Fibroblast of skin of abdomen (primary cell): ENCODE measurements at regions not wholly inside any gene's neighbourhood (a gene's known extent, or its start where the extent isn't known, plus 50 kb on each side); places are given as distances from the start of the nearest gene placed in this dataset.
"Not testable (repeated sequence)": the region's sequence is repeated elsewhere in the genome, so short reads cannot be mapped to it uniquely, and the experiment has no call there.

ENCODE experiments used
- DNase-seq: peaks from one replicate; pipeline ENCODE4 v3.0.0-alpha.2; 2013

DNA sequence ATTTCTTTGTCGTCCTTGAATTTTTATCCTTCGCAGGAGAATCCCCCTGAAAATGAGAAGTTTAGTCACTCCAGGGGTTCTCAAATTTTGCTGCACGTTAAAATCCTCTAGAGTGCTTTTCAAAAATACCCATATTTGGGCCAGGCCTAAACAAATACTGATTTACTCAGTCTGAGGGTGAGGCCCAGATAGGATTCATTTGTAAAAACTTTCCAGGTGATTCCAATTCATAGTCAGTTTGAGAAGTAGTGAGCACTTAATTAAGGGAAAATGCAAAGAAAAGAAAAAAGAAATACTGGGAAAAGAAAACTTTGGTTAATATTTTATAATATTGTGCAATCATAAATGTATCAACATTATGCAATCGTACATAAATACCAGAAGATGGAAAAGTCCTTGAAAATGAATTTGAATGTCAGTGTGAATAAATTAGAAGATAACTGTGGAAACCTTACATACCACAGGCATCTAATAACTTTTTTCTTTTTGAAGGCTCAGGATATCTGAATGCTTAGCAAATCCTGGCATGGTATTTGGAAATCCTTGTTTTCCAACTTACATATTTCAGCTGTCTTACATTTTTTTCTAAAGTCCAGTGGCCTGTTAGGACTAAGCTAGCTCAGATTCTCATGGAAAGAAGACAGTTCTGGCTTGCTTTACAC is 116.5 kb upstream of the DAPK1 start:
- peak; percentile 88 for DNase-seq

GRCh38 chr9:87381746-87382145 is 115.9 kb upstream of the DAPK1 start:
- DNase-seq: no peak

- peak; percentile 27 for DNase-seq
These were observed 114.8 kb upstream of the DAPK1 start for GRCh38 chr9:87382900-87383299.

GRCh38 chr9:87383344-87384150 is 114.1 kb upstream of the DAPK1 start:
- DNase-seq: no peak

GRCh38 chr9:87386490-87387025 is 111.1 kb upstream of the DAPK1 start:
- DNase-seq: no peak

DNA sequence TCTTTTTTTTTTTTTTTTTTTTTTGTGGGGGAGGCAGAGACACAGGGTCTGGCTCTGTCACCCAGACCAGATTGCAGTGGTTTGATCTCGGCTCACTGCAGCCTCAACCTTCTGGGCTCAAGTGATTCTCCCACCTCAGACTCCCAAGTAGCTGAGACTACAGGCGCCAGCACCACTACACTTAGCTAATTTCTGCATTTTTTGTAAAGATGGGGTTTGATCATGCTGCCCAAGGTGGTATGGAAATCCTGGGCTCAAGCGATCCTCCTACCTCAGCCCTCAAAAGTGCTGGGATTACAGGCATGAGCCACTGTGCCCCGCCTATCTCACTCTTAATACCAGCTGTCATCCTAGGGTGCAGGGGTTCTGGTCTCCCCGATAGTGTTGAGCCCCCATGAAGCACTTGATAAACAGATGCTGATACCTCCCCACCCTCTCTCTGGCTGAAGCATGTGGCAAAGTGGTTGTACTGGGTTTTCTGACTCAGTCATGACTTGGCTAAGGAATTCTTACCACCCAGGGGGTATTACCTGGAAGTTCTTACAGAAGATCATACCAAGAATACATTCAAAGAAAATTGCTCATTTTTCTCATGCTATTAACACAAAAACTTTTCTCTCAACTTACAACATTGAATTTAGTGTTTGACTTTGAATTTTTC is 110.2 kb upstream of the DAPK1 start:
- peak; percentile 37 for DNase-seq

GRCh38 chr9:87388708-87389107 is 109.0 kb upstream of the DAPK1 start:
- not testable (repeated sequence) for DNase-seq

- peak; percentile 10 for DNase-seq
These were observed 107.7 kb upstream of the DAPK1 start for GRCh38 chr9:87389936-87390335.

DNA sequence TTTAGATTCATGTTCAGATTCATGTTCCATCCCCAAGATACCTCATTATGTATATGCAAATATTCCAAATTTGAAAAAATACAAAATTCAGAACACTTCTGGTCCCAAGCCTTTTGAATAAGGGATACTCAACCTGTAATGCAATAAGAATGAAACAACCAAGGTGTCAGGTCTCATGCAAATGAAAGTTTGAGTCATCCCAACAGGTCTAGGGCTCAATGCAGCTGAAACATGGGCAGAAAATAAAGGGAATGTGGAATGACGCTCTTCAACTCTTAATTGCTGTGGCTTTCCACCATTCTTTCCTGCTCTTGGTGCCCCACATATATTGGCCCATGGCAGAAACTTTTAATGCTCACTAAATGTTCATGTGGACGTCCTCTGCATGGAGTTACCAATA is 107.3 kb upstream of the DAPK1 start:
- no peak for DNase-seq

DNA sequence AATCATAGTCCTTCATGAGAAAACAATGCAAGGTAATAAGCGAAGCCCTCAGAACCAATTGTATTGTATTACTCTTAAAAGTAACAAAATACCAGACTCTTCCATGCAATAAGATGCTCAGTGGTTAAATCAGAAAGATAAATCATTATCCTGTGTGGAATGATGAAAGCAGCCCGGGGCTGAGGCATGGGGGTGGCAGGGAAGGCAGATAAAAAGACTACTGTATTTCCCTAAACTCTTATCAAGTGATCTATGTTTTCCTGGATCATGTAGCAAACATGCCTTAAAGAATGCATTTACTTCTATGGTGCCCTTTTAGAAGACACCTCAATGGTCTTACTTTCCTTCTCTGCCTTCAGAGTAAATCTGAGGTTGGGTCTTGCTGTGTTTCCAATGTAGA is 105.6 kb upstream of the DAPK1 start:
- DNase-seq: no peak

DNA sequence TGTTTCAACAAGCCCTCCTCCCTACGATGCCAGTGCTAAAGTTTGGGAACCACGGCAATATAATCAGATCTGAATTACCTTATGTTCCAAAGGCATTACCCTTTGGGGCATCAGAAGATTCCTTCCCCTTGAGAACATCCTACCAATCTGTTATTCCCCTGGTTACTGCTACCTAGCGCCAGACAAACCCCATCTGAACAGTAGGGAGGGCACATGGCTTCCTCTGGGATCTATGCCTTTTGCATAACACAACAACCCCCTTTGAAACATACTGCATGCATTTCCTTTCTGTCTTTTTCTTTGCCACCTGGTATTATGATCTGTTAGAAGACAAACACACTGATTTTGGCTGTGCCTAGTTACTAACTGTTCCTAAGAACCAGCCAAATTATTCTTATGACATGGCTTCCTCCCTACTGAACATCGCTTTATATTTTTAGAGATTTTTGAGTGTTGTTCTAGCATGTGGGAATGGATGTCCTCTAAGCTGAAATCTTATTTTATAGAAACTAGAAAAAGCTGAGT is 103.9 kb upstream of the DAPK1 start:
- DNase-seq: no peak

DNA sequence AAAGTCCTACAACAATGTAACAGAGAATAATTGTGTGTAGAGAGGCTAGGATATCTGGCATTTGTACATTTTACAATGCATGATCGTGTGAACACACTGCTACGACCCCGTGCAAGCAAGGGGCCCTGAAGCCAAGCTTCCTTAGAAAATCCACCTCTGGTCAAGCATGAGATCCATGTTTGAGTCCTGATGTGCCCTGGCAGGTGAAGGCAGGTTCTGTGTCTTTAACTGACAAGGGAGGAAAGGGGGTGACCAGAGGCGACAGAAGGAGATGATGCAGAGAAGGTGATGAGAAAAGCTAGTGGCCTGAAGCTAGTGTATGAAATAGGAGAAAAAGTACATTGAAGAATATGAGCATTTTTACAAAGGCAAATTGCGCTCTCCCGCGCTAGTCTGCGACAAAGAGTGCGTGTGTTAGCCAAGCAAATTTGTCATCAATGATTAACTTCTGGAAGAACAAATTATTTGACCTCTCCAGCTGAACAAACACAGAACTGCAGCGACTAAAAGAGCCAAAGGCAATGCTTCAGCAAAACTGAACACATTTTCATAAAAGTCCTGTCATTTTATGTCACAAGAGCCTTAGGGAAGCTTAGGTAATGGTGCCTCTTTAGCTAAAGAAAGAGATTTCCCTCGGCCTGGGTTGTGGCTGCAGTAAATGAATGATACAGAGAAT is 101.7 kb upstream of the DAPK1 start:
- DNase-seq: no peak

DNA sequence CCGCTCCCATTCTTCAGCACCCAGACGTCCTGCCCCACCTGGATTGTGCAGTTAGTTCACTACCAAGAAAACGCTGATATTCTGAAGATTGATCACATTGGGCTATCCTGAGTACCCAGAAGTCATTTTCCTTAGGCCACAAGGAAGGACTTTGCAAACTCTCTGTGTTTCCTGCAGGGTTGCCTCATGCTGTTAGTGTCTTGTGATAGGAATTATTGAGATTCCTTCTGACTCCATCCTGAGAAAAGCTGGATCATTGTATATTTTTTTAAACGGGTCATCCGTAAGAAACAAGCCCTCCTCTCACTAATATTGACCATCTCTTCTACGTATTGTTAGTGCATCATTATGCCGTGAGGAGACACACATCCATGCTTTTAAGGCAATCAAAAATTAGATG is 96.0 kb upstream of the DAPK1 start:
- no peak for DNase-seq

DNA sequence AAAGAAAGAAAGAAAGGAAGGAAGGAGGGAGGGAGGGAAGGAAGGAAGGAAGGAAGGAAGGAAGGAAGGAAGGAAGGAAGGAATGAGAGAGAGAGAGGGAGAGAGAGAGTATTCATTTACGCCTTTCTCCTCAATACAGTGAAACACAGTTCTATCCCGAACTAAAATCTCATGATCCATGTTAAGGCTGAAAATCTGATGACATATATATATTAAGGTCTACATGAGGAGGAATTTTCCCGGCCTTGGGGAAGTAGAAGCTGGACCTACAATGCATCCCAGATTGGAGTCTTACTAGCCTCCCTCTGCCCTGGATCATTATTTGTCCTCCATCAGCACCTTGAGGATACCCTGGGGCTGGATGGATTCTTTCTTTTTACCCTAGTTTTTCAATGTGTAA is 95.1 kb upstream of the DAPK1 start:
- DNase-seq: no peak

- no peak for DNase-seq
These were observed 91.8 kb upstream of the DAPK1 start for GRCh38 chr9:87405677-87406542.

DNA sequence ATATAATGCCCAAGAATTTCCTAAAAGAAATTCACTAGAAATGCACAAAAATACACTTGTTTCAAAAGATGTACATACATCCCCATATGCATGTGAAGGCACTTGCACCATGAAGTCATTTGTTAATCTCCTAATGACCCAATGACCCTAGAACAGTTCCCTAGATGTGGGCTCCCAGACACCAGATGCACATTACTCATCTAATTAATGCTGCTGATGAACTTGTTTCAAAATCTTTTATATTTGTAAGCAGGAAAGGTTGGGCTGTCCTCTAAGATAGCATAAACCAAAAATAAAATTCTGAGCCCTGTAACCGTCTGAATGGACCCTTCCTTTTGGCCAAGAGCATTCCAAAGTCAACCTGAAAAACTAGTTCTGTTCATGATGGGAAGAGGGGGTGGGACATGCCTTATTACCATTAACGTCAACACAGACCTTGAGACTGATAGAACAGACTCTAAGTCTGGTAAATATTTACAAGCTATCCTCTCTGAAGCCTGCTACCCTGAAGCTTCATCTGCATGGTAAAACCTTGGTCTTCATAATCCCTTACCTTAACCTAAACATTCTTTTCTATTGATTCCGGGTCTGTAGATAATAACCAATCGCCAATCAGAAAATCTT is 91.0 kb upstream of the DAPK1 start:
- no peak for DNase-seq

GRCh38 chr9:87410047-87411005 is 87.3 kb upstream of the DAPK1 start:
- not testable (repeated sequence) for DNase-seq

DNA sequence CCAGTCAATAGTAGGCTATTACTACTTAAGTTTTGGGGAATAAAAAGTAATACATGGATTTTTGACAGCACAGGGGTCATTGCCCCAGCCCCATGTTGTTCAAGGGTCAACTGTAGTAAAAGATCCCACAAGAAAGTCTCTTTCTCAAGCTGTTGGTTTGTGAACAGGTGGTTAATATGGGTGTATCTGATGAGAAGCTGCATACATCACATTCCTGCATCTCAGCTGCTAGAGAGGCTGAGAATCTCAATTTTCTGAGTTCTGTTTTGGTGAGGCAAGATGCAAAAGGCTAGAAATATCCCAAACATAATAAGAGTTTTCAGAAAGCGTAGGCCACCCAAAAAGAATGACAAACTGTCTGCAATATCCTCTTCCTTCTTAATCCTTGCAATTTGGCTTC is 76.8 kb upstream of the DAPK1 start:
- DNase-seq: no peak

GRCh38 chr9:87421734-87422133 is 75.9 kb upstream of the DAPK1 start:
- DNase-seq: no peak

DNA sequence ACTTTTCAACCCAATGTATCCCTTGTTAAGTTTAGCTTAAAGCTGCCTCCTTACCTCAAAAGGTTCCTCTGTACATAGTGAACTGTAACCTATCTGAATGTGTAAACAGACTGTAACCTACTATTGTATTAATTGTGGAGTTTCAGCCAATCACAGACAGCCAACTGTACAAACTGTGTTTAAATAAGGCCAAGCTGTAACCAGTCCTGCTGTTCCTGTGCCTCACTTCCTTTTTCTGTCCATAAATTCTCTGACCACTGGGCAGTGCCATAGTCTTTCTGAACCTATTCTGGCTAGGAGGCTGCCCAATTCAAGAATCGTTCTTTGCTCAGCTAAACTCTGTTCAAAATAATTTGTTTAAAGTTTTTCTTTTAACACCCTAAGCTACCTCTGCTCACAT is 74.7 kb upstream of the DAPK1 start:
- DNase-seq: no peak
